ENCODE measurements at regions not wholly inside any gene's neighbourhood (a gene's known extent, or its start where the extent isn't known, plus 50 kb on each side); places are given as distances from the start of the nearest gene placed in this dataset.
"Not testable (repeated sequence)": the region's sequence is repeated elsewhere in the genome, so short reads cannot be mapped to it uniquely, and the experiment has no call there.

- DNase-seq: no peak
Observed at GRCh38 chr2:39995005-39995737, 216.1 kb upstream of the THUMPD2 start.

- DNase-seq: no peak
Observed at GRCh38 chr2:39994151-39994550, 215.1 kb upstream of the THUMPD2 start.

GRCh38 chr2:39991298-39991697 is 212.2 kb upstream of the THUMPD2 start:
- no peak for DNase-seq

GRCh38 chr2:39990335-39990900 is 211.4 kb upstream of the THUMPD2 start:
- DNase-seq: no peak

- no peak for DNase-seq
Observed at GRCh38 chr2:39989888-39990287, 210.8 kb upstream of the THUMPD2 start.

GRCh38 chr2:39981883-39982311 is 202.8 kb upstream of the THUMPD2 start:
- DNase-seq: no peak

- DNase-seq: no peak
Observed at GRCh38 chr2:39975476-39976020, 196.5 kb upstream of the THUMPD2 start.

- DNase-seq: no peak
Observed at GRCh38 chr2:39968037-39968436, 189.0 kb upstream of the THUMPD2 start.

GRCh38 chr2:39960681-39961080 is 181.6 kb upstream of the THUMPD2 start:
- DNase-seq: not testable (repeated sequence)

GRCh38 chr2:39954346-39954745 is 175.3 kb upstream of the THUMPD2 start:
- DNase-seq: no peak

GRCh38 chr2:39949131-39949530 is 170.1 kb upstream of the THUMPD2 start:
- DNase-seq: no peak

GRCh38 chr2:39948016-39948719 is 169.1 kb upstream of the THUMPD2 start:
- no peak for DNase-seq

GRCh38 chr2:39947294-39948015 is 168.4 kb upstream of the THUMPD2 start:
- DNase-seq: no peak

GRCh38 chr2:39942950-39943349 is 163.9 kb upstream of the THUMPD2 start:
- no peak for DNase-seq

- DNase-seq: no peak
Observed at GRCh38 chr2:39938035-39938835, 159.2 kb upstream of the THUMPD2 start.

- no peak for DNase-seq
Observed at GRCh38 chr2:39937621-39938020, 158.6 kb upstream of the THUMPD2 start.

GRCh38 chr2:39934851-39935250 is 155.8 kb upstream of the THUMPD2 start:
- no peak for DNase-seq

GRCh38 chr2:39933196-39933595 is 154.1 kb upstream of the THUMPD2 start:
- no peak for DNase-seq

GRCh38 chr2:39932198-39932597 is 153.1 kb upstream of the THUMPD2 start:
- DNase-seq: no peak

- DNase-seq: no peak
Observed at GRCh38 chr2:39930175-39930917, 151.3 kb upstream of the THUMPD2 start.

GRCh38 chr2:39929531-39929930 is 150.5 kb upstream of the THUMPD2 start:
- DNase-seq: no peak

All from cerebellar nuclear complex (tissue), 1 donor.